Gastrocnemius medialis (tissue), 4 donors: ENCODE measurements at regions not wholly inside any gene's neighbourhood (a gene's known extent, or its start where the extent isn't known, plus 50 kb on each side); places are given as distances from the start of the nearest gene placed in this dataset.

Experiments used
- CTCF ChIP-seq, 5 experiments: fragments of 450-650 bp in 3 of 5; fragments of 200-600 bp in 2 of 5; sonication (generic) in 2 of 5; IDR thresholded peaks in 4 of 5; conservative IDR thresholded peaks in 1 of 5; 1 replicate in 4 of 5; 2 replicates in 1 of 5; pipeline ENCODE4 v1.5.1; 2016 to 2019; ENCODE audit warnings: antibody characterized with exemption in 5 of 5, mild to moderate bottlenecking in 3 of 5, moderate library complexity in 3 of 5
- POLR2A ChIP-seq, 2 donors: fragments of 450-650 bp; IDR thresholded peaks; one replicate each; pipeline ENCODE4 v1.6.1; 2017; ENCODE audit warnings: antibody characterized with exemption in 2 of 2, mild to moderate bottlenecking in 2 of 2, moderate library complexity in 2 of 2

GRCh38 chr9:106419829-106420228, 443.1 kb upstream of the ZNF462 start:
- TF ChIP-seq POLR2A (IDR thresholded peaks at IDR 0.05) (no peak), CTCF (IDR thresholded peaks at IDR 0.05 in 4 of 5, conservative IDR thresholded peaks at IDR 0.05 in 1 of 5) (no peak)
